Germinal center (tissue), 1 donor: ENCODE measurements at regions not wholly inside any gene's neighbourhood (a gene's known extent, or its start where the extent isn't known, plus 50 kb on each side); places are given as distances from the start of the nearest gene placed in this dataset.
"Not testable (repeated sequence)": the region's sequence is repeated elsewhere in the genome, so short reads cannot be mapped to it uniquely, and the experiment has no call there.

ENCODE experiments used
- DNase-seq: peaks from one replicate; pipeline ENCODE4 v3.0.0; 2012; ENCODE audit warnings: mixed read lengths, low spot score

DNA sequence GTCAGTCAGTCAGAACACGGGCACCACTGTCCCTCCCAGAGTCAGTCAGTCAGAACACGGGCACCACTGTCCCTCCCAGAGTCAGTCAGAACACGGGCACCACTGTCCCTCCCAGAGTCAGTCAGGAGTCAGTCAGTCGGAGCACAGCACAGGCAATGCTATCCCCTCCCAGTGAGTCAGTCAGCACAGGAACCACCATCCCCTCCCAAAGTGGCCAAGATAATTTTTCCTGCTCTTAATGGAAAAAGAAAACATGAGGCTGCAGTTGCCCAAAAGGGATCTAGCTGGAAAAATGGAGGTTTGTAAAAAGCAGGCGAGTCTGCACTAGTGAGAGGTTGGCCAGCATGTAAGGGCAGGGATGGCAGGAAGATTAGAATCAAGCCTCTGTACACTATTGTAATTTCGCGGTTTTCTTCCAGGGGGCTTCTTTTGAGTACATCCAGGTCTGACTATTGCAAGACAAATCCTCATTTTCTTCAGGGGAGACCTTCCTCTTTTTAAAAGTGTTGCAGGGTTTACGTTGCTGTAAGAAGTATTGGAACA, 213.8 kb downstream of the SIPA1L2 start:
- no peak for DNase-seq

DNA sequence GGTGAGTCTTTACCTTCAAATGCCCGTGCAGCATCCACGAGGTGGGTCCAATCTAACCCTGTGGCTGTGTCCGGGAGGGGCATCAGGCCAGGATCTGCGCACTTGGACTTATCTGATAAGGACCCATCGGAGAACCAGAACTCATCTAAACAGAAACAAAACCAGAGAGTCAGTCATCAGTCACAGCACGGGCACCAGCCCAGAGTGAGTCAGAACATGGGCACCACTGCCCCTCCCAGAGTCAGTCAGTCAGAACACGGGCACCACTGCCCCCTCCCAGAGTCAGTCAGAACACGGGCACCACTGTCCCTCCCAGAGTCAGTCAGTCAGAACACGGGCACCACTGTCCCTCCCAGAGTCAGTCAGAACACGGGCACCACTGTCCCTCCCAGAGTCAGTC, 214.5 kb downstream of the SIPA1L2 start:
- DNase-seq = not testable (repeated sequence)

DNA sequence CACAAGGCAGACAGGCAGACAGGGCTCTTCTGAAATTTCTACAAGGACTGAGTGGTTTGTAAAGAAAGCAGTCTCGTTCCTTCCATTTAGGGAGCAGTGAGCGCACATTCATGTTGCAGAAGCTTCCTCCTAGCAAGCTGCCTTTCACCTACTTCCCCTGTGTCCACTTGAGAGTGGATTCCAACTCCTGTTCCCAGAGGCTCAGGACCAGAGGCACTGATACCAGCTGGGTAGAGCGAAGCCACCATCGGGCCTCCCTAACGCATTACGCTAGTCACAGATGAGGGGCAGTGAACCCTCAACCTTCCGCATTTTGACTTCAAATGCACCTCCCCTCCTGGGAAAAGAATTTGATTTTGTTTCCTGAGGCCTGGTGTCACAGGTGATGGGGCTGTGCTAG, 215.8 kb downstream of the SIPA1L2 start:
- DNase-seq = no peak

DNA sequence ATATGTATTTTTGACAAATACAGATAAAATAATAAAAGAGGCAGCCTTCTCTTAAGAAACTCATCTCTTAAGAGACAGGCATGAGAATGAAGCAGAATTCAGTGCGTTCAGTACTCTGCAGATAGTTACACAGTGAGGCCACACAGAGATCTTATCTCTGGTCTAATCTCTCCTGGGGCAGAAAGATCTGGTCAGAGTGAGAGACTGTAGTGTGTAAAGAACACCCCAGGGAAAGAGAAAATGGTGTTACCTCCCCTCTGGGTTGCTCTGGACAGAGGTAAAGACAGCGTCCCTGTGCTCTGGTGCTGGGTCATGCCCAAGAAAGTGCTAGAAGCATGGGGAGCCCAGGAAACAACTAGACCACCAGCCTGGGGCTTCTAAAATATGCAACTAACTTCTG, 216.3 kb downstream of the SIPA1L2 start:
- no peak for DNase-seq

DNA sequence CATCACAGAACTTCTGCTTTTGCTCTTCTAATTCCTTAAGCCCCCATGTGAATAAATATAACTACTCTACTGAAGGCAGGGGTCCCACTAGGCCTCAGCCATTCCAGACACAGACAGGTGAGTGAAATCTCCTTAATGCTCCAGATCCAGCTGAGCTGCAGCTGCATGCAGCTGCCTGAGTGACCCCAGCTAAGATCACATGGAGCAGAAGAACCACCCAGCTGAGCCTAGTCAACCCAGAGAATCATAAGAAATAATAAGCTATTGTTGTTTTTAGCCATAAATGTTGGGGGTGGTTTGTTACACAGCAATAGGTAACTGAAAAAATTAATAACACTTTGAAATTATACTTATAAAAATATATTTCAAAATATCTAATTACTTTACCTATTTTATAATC, 220.3 kb downstream of the SIPA1L2 start:
- no peak for DNase-seq

DNA sequence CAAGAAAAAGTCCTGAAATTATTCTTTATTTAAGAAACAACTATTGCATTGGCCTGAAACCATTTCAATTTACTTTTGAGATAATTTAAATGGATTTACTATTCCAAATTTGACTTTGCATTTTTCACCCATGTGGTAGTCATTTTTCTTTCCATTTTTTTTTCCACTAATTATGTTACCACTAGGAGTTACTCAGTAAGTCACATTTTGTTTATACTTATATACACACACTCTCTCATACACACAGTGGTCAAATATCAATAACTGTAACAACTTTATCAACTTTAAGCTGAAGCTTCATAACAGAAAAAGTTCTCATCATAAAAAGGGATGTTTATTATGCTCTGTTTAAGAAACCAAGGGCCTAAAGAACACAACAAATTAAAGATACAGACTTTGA, 222.8 kb downstream of the SIPA1L2 start:
- DNase-seq = no peak

DNA sequence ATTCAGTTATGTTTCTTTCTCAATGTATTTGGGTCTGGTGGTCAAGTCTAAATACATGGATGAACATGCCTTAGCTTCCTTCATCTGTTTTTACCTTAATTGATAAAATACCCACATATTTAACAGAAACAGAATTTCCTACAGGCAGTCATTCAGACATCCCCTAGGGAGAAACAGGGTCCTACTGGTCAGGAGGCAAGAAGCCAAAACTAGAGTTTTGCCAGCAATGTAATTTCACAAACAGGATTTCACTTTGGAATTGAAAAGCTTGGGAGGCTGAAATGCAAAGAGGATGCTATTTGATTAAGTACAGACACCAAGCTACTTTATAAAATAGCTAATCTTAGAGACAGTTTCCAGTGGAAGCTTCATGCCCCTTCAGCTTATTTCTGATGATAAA, 224.2 kb downstream of the SIPA1L2 start:
- no peak for DNase-seq

DNA sequence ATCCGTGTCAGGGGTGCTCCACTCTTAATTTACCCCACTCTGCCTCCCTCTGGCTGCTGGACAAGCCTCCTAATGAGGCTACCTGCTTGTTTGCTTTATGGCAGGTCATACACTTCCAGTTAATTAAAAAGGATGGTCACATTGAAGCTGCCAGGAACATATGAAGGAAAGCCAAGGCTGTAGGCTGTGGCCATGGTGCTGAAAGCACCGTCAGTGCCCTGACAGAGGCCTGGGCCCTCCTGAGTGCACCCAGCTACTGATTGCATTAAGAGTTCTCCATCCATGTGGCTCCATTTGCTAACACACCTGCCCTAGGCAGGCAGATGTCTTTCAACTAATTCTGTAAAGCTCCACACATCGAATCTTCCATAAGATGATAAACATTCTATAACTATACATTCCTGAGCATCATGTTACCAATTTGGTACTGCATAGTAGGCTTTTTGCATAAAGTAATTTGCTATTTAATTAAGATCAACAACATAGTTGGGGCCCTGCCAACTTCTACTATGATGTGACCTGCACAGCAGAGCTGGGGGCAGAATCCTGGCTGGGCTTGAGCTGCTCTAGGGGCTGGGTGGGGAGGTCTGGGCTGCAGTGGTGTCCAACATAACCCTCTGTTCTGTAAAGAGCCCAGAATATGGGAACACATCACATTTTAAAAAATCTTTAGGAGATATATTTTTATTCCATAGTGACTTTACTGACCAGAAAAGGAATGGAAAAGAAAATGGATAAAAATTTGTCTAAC, 224.8 kb downstream of the SIPA1L2 start:
- DNase-seq = no peak

DNA sequence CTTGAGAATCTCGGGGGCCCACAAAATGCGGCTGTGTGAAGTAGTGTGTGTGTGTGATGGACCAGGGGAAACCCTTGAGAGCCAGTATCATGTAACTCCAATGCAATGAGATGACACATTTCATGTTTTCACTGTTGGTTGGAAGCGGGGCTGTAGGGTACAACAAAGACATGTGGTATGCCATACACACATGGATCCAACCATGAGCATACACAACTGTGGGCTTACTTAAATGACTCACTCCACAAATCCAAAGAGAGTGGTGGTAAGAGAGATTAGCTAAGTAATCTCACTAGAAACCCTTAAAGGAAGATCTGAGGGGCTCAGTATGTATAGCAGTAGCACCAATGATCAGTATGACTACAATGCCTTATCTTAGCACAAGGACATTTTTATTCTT, 225.7 kb downstream of the SIPA1L2 start:
- no peak for DNase-seq

DNA sequence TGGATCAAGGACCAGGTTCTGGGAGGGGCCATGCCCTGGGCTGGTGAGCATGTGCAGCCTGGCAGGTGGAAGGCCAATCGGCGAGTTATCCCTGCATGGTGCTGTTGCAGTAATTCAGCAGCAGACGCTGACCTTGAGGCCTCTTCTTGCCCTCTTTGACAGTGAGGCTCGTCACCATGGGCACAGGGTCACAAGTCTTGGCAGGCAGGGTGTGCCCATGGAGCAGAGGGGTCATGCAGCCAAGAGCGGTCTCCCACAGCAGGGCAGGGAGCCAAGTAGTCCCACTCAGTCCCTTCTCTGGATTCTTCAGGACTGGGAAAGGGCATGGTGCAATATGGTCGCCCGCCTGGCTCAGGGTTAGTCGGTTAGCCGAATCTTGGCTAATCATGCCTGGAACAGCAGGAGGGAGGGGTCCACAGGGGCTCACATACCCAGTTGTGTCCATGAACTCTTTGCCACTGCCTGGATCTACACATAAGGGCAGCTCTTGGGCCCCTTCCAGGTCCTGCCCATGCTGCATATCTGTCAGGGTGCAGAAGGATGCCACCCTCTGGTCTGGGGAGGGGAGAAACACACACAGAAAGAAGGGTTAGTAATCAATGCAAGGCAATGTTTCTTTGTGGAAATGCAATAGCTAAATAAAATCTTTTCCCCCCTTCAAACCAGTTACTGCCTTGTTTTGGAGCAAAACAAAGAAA, 226.8 kb downstream of the SIPA1L2 start:
- no peak for DNase-seq

DNA sequence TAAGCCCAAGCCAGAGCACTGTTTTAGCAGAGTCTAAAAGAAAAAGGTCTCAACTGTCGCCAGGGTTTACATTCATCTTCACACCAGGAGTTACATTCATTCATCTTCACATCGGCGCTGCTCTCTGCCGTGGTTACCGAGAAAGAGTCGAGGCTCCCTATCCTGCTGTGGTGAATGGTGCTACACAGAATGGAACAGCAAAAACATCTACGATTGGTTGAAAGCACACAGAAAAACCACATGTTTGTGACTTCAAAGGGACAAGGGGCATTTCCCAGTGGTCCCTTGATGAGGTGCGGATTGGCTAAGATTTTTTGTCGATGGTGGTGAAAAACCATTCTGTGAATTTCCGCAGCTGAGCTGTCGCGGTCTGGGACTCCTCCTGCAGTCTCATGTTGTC, 231.1 kb downstream of the SIPA1L2 start:
- DNase-seq = no peak

DNA sequence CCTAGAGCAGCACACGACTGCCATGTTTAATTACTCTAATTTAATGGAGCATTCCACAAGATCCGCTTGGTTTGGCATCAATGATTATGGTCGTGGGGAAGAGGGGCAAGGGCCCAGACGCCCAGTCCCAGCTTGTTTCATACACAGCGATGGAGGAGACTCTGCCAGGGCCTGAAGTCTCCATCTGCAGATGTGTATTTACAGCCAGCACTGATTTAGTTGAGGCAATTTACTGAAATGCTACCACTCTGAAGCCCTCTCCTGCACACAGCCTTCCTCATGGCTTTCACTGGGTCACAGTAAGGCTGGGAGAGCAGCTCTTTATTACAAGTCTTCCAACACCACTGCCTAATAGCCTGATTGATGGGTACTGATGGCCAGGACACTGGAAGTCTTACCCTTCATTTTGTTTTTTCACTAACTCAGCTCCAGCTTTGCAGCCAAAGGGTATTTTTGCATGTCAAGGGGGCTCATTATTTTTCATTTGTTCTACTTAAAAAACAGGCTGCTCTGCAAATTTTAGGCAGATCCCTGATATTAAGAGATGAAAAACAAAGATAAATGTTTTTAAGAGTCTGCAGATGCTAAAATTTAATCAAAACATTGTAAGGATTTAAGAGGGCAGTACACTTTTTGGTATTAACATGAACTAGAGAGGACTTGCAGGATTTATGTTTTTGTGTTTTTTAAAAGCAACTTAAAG, 236.3 kb downstream of the SIPA1L2 start:
- DNase-seq = no peak

DNA sequence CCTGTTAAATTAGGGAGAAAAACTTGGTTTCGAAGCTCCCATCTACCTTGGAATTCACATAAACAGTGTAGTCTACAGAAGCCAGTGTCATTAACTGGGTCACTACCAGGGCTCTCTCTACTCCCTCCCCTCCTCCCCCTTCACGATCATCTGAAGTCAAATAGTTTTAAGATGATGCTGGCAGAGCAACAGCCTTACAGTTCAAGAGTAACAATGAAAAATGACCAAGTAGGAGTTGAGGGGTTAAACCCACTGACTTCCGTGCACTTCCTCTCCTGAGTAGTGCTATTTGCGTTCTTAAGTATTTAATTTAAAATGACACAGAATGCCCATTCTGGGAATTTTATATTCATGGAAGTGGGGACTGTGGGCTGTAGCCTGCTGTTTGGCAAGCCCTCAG, 236.9 kb downstream of the SIPA1L2 start:
- no peak for DNase-seq

DNA sequence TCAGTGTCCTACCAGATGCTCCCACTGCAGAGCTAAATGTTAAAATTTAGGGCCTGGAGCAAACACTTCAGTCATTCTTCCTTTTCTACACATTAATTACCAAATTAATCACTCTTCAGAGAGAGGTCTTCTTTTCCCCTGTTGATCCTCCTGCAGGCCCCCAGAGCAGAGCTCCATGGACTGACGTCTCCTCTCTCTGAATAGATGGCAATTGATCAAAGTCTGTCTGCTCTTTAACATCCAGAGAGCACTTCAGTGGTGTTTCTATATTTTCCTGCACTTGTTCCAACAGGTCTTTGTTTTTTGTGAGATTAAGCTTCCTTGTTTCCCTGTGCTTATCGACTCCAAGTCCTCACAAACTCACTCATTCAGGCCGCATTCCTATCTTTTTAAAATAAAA, 239.3 kb downstream of the SIPA1L2 start:
- no peak for DNase-seq

DNA sequence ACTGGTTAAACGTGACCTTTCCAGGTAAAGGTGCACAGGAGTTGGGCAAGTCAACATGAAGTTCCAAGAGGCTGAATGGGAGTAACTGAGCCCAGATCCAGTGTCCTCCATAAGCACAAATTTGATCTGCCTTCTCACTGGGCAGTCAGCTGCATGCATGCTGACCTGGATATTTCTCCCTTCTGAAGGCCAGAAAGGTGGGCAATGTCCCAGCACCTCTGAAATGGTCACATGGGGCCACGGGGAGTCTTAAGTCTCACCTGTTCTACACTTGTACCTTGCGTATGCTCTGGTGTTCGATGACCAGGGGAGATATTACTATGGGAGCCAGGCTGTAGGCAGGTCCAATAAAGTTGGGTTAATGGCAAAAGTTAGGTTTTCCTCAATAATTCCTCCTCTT, 240.2 kb downstream of the SIPA1L2 start:
- no peak for DNase-seq

DNA sequence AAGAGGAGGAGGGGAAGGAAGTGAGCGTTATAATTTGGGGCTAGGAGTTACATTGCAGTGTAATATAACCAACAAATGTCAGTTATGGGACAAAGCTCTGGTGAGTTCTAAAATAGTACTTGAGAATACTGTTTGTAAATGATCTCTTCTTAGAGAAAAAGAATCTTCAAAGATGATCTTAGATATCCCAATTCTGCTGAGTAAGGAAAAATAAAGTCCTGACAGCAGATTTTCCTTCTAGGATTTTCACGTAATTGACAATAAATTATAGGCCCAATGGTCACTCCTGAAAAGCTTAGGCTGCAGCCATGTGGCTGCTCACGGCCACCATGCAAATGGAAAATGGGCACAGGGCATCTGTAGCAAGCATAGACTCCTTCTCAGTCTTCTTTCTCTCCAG, 241.6 kb downstream of the SIPA1L2 start:
- DNase-seq = no peak

DNA sequence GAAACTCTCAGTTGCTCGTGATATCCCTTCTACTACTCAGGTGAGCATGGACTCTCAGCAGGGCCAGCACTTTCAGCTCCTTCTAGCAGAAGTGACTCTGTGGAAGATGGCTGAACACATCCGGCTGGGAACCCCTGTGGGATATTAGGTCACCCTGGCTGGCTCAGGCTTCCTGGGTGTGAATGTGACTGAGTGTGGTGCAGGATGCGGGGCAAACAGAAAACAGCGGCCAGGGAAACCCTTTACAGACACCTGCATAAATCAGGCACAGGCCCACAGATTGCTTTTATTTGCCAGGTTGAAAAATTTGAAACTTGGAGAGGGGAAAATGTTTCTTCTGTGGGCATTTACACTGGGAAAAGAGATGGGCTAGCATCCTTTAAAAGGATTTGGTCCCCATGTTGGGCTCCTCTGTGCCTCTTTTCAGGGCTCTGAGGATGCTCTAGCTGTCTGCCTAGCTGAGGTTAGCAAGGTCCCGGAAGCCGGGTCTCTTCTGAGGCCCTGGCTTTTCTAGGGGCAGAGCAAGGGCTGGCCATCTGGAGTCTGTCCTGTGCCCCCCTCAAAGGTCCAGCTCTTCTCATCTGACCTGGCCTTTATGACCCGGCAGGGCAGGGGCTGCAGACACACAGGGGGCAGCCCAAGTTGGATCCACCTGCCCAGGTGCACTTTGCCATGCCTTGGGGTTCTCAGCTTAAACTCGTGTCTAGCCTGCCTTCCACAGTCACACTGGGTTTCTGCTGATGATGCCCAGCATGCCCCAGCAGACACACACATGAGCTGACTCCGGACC, 243.0 kb downstream of the SIPA1L2 start:
- DNase-seq = no peak

DNA sequence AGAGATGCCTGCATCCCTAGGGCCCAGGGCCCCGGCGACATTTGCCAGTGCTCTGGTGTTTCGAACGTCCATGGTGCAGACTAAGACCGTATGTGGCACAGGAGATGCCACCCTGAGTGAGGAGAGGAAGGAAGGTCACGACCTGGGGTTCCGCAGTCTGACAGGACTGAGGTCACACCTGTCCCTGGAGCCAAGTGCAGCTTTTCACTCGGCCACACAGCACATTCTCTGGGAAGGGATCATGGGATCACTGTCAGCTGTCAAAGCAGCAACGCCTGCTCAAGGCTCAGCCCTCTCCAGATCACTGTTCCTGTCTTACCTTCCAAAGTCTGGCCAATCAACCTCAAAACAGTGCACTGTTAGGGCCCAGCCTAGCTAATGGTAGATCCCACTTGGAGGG, 243.6 kb downstream of the SIPA1L2 start:
- no peak for DNase-seq

DNA sequence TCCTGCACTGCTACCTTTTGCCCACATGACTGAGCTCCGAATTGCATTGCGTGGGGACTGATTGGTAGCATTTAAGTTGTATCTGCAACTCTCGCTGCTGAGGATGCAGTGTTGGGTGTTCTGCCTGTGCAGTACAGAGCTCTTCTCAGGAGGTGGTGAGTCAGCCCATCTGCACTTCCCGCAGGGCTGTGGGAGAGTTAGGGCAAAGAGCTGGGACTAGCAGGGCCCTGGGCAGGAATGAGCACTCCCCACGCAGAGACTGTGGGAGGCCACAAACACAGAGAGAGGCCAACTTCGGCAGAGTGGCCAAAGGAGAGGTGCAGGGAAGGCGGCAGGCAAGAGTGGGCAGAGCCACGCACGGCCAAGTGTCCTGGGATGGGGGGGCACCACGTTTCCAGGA, 244.7 kb downstream of the SIPA1L2 start:
- no peak for DNase-seq

DNA sequence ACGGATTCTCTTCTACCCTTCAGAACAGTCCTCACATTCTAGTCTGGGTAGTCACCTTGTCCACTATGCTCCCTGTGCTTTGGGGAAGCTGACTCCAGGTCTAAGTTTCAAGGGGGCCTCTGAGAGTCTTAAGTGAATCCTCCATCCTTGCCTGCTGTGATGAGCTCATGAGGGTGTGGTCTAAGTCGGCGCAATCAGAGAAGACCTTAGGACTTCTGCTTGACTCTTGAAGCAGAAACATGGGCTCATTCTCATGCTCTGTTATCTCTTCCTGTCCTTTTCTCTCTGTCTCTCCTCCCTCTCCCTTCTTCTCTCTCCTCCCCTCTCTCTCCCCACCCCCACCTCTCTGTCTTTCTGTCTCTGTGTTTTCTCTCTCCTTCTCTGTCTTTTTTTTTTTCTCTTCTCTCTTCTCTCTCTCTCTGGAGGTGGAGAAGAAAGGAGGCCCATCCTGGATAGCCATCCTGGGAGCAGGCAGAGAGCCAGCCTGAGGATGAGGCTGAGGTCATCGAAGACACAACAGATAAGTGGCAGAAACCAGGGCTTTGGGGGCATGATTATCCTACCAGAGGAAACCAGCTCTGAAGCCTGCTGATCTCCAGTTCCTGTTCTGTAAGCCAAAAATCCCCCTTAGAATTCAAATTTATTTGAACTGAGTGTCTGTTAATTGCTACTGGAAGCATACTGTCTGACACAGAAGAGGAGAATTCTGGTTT, 245.6 kb downstream of the SIPA1L2 start:
- no peak for DNase-seq

DNA sequence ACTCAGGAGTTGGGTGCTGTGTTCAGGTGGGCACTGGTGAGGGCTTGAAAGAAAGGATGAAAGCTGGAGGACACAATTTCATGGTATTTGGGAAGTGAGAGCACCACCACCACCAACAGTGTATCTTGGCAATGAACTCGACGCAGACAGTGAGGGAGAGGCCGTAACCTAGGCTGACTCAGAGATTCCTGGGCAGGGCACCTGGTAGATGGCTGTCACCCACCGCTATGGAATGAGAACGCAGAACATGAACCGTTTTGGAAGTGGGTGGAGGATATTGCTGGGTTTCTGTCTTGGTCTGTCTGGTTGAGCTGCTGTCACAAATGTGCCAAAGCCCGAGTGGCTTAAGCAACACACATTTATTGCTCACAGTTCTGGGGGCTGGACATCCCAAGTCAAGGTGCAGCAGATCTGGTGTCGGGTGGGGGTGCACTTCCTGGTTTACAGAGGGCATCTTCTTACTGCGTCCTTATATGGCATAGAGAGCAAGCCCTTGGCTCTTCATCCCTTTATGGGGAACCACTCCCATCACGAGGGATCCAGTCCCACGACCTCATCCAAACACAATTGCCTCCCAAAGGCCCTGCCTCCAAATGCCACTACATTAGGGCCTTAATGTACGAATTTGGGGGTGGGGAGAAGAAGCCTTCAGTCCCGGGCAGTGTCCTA, 246.3 kb downstream of the SIPA1L2 start:
- no peak for DNase-seq
